ENCODE measurements at regions not wholly inside any gene's neighbourhood (a gene's known extent, or its start where the extent isn't known, plus 50 kb on each side); places are given as distances from the start of the nearest gene placed in this dataset.

- DNase-seq (no peak), ATAC-seq (ENCODE audit: insufficient read depth, low FRiP score) (no peak)
- peaks cover 0 to 2% (median 0%) of the 10 kb centered on the region in 4 donors for H3K9me3 ChIP-seq (ENCODE audit: control insufficient read depth in 4 of 4, insufficient read depth in 3 of 4, low read length in 3 of 4)
- H3K27ac ChIP-seq (ENCODE audit: low read depth in 1 of 2, low read length in 1 of 2), result no peak overlapping the region
- no peaks in the 10 kb centered on the region for H3K27me3 ChIP-seq (ENCODE audit: control insufficient read depth in 3 of 3, insufficient read depth in 3 of 3, low read length in 2 of 3)
- H3K9ac ChIP-seq (ENCODE audit: insufficient read depth in 1 of 2, low read length in 2 of 2), result no peak overlapping the region
- no peak for TF ChIP-seq CTCF (IDR thresholded peaks at IDR 0.05; ENCODE audit: control extremely low read depth, extremely low read depth)
- no peak overlapping the region for H3K4me3 ChIP-seq
- no peaks in the 10 kb centered on the region for H3K4me1 ChIP-seq (ENCODE audit: control insufficient read depth in 5 of 5, insufficient read depth in 5 of 5, low read length in 5 of 5)
- H3K36me3 ChIP-seq (ENCODE audit: control insufficient read depth in 4 of 4, insufficient read depth in 4 of 4, low read length in 4 of 4), result no peaks in the 10 kb centered on the region
Measured at GRCh38 chr1:98546319-98546718, 115.2 kb upstream of the SNX7 start.

GRCh38 chr1:98538106-98538505 is 123.4 kb upstream of the SNX7 start:
- WGBS, 2 donors, result 68 to 70% methylated on average over 3 of the region's 3 CpGs
- ATAC-seq (ENCODE audit: insufficient read depth, low FRiP score), result no peak
- no peaks in the 10 kb centered on the region for H3K27me3 ChIP-seq (ENCODE audit: control insufficient read depth in 3 of 3, insufficient read depth in 3 of 3, low read length in 2 of 3)
- H3K36me3 ChIP-seq (ENCODE audit: control insufficient read depth in 4 of 4, insufficient read depth in 4 of 4, low read length in 4 of 4), result no peaks in the 10 kb centered on the region
- H3K4me1 ChIP-seq (ENCODE audit: control insufficient read depth in 5 of 5, insufficient read depth in 5 of 5, low read length in 5 of 5), result no peaks in the 10 kb centered on the region
- no peak for TF ChIP-seq CTCF (IDR thresholded peaks at IDR 0.05; ENCODE audit: control extremely low read depth, extremely low read depth)
- no peak overlapping the region for H3K4me3 ChIP-seq
- H3K9me3 ChIP-seq (ENCODE audit: control insufficient read depth in 4 of 4, insufficient read depth in 3 of 4, low read length in 3 of 4), result peaks cover 0 to 2% (median 0%) of the 10 kb centered on the region in 4 donors
- DNase-seq, result peak in 1 of 3 donors; percentile 34
- H3K9ac ChIP-seq (ENCODE audit: insufficient read depth in 1 of 2, low read length in 2 of 2), result no peak overlapping the region
- H3K27ac ChIP-seq (ENCODE audit: low read depth in 1 of 2, low read length in 1 of 2), result no peak overlapping the region

- H3K27me3 ChIP-seq (ENCODE audit: control insufficient read depth in 3 of 3, insufficient read depth in 3 of 3, low read length in 2 of 3), result no peaks in the 10 kb centered on the region
- no peaks in the 10 kb centered on the region for H3K36me3 ChIP-seq (ENCODE audit: control insufficient read depth in 4 of 4, insufficient read depth in 4 of 4, low read length in 4 of 4)
- DNase-seq (no peak), ATAC-seq (ENCODE audit: insufficient read depth, low FRiP score) (no peak)
- no peak overlapping the region for H3K27ac ChIP-seq (ENCODE audit: low read depth in 1 of 2, low read length in 1 of 2)
- WGBS, 2 donors, result 80 to 85% methylated on average over 4 of the region's 4 CpGs
- no peak overlapping the region for H3K9ac ChIP-seq (ENCODE audit: insufficient read depth in 1 of 2, low read length in 2 of 2)
- H3K4me1 ChIP-seq (ENCODE audit: control insufficient read depth in 5 of 5, insufficient read depth in 5 of 5, low read length in 5 of 5), result no peaks in the 10 kb centered on the region
- H3K4me3 ChIP-seq, result no peak overlapping the region
- TF ChIP-seq CTCF (IDR thresholded peaks at IDR 0.05; ENCODE audit: control extremely low read depth, extremely low read depth), result no peak
- peaks cover 0 to 3% (median under 1%) of the 10 kb centered on the region in 4 donors for H3K9me3 ChIP-seq (ENCODE audit: control insufficient read depth in 4 of 4, insufficient read depth in 3 of 4, low read length in 3 of 4)
Measured at GRCh38 chr1:98523256-98523655, 138.3 kb upstream of the SNX7 start.

GRCh38 chr1:98516306-98516705 is 145.2 kb upstream of the SNX7 start:
- Histone ChIP-seq H3K4me3 (no peak overlapping the region), H3K9ac (ENCODE audit: insufficient read depth in 1 of 2, low read length in 2 of 2) (no peak overlapping the region), H3K36me3 (ENCODE audit: control insufficient read depth in 4 of 4, insufficient read depth in 4 of 4, low read length in 4 of 4) (no peaks in the 10 kb centered on the region), H3K27ac (ENCODE audit: low read depth in 1 of 2, low read length in 1 of 2) (no peak overlapping the region), H3K27me3 (ENCODE audit: control insufficient read depth in 3 of 3, insufficient read depth in 3 of 3, low read length in 2 of 3) (no peaks in the 10 kb centered on the region), H3K9me3 (ENCODE audit: control insufficient read depth in 4 of 4, insufficient read depth in 3 of 4, low read length in 3 of 4) (no peaks in the 10 kb centered on the region), H3K4me1 (ENCODE audit: control insufficient read depth in 5 of 5, insufficient read depth in 5 of 5, low read length in 5 of 5) (peaks cover 0 to 2% (median 0%) of the 10 kb centered on the region in 5 donors)
- ATAC-seq (ENCODE audit: insufficient read depth, low FRiP score) (no peak), DNase-seq (no peak)
- 70 to 87% methylated on average over 2 of the region's 2 CpGs for WGBS, 2 donors
- TF ChIP-seq CTCF (IDR thresholded peaks at IDR 0.05; ENCODE audit: control extremely low read depth, extremely low read depth), result no peak
